ENCODE measurements at regions not wholly inside any gene's neighbourhood (a gene's known extent, or its start where the extent isn't known, plus 50 kb on each side); places are given as distances from the start of the nearest gene placed in this dataset.

DNA sequence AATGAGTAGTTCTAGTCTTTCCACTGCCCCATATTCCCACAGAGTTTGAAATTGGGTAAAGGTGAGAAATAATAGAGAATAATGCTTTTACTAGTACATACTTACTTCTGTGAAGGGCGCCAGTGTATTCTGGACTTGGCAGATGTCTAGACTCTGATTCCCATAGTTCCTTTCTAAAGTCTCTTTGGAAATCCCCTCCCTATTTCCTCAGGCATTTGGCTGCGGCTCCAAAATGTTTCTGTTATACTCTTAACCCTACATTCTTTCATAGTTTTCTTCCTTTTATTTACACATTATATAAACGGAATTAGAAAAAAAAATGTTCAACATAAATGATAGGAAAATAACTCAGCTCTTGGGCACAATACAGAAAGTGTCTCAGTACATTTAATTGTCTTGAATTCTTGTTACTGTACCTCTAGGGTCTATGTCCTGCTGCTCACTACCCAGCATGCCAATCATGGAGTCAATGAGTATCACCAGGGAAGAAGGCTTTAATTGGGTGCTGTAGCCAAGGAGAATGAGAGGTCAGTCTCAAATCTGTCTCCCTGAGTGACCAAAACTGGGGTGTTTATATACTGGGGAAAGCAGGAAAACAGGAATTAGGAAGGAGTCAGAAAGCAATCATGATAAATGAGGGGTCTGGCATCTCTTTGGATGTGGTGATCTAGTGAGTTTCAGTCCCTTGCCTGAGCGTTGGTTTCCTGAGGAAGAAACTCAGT, 147.8 kb upstream of the MMADHC start:
- no peak for TF ChIP-seq POLR2A (IDR thresholded peaks at IDR 0.05)
- TF ChIP-seq, protein P1, sequence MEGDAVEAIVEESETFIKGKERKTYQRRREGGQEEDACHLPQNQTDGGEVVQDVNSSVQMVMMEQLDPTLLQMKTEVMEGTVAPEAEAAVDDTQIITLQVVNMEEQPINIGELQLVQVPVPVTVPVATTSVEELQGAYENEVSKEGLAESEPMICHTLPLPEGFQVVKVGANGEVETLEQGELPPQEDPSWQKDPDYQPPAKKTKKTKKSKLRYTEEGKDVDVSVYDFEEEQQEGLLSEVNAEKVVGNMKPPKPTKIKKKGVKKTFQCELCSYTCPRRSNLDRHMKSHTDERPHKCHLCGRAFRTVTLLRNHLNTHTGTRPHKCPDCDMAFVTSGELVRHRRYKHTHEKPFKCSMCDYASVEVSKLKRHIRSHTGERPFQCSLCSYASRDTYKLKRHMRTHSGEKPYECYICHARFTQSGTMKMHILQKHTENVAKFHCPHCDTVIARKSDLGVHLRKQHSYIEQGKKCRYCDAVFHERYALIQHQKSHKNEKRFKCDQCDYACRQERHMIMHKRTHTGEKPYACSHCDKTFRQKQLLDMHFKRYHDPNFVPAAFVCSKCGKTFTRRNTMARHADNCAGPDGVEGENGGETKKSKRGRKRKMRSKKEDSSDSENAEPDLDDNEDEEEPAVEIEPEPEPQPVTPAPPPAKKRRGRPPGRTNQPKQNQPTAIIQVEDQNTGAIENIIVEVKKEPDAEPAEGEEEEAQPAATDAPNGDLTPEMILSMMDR (IDR thresholded peaks at IDR 0.05), result no peak
